ENCODE measurements at regions not wholly inside any gene's neighbourhood (a gene's known extent, or its start where the extent isn't known, plus 50 kb on each side); places are given as distances from the start of the nearest gene placed in this dataset.

DNA sequence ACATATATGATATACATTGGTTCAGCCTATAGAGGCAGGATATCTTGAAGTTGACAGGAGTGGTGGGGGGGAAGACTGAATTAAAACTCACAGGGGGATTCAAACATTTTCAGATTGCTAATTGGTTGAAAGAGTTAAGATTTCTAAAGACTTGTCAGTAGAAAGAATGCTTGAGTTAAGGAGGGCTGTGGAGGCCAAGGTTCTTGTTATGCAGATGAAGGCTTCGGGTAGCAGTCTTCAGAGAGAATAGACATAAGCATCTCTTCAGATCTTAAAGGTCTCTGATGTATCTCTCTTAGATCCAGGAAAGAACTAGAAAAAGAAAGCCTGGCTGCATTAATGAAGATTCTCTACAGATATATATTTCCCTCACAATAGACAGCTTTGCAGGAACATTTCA, 209.8 kb upstream of the SEMA3D start:
- no peak for DNase-seq (ENCODE audit: low spot score)
- TF ChIP-seq, protein P1, sequence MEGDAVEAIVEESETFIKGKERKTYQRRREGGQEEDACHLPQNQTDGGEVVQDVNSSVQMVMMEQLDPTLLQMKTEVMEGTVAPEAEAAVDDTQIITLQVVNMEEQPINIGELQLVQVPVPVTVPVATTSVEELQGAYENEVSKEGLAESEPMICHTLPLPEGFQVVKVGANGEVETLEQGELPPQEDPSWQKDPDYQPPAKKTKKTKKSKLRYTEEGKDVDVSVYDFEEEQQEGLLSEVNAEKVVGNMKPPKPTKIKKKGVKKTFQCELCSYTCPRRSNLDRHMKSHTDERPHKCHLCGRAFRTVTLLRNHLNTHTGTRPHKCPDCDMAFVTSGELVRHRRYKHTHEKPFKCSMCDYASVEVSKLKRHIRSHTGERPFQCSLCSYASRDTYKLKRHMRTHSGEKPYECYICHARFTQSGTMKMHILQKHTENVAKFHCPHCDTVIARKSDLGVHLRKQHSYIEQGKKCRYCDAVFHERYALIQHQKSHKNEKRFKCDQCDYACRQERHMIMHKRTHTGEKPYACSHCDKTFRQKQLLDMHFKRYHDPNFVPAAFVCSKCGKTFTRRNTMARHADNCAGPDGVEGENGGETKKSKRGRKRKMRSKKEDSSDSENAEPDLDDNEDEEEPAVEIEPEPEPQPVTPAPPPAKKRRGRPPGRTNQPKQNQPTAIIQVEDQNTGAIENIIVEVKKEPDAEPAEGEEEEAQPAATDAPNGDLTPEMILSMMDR (conservative IDR thresholded peaks at IDR 0.05; ENCODE audit: low read depth) = no peak
- ChIA-PET CTCF (no interaction called here), POLR2A (ENCODE audit: low non-redundant PET) (no interaction called here)
- H3K27ac ChIP-seq = no peak overlapping the region

DNA sequence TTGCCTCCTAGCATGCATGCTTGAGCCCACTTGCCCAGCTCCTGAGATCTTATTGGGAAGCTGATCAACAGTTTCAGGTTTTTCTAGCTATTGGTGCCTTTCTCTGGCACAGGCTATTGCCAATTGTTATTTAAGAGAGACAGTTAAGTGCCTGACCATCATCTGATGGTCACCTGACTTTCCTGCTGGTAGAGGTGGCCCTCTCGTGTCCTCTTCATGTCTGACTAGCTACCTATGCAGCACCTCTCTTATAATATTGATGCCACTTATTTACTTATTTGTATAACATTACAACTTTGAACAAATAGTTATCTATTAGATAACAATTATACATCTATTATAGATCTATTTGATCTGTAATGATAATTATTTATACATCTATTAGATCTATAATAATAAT, 205.9 kb upstream of the SEMA3D start:
- DNase-seq (ENCODE audit: low spot score) = no peak
- POLR2A ChIA-PET (ENCODE audit: low non-redundant PET) = no interaction called here
- H3K27ac ChIP-seq = no peak overlapping the region
- TF ChIP-seq, protein P1 (conservative IDR thresholded peaks at IDR 0.05; ENCODE audit: low read depth) = no peak
- CTCF ChIA-PET = no interaction called here

DNA sequence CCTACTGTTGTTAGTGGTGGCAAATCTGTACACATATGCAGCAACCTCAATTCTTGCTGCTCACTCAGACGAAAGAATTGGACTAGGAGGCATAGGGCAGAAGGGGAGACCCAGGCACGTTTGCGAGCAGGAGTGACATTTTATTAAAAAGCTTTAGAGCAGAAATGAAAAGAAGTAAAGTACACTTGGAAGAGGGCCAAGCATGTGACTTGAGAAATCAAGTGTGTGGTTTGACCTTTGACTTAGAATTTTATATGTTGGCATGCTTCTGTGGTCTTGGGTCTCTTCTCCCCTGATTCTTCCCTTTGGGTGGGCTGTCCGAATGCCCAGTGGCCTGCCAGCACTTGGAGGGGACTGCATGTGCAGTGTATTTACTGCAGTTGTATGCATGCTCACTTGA, 205.5 kb upstream of the SEMA3D start:
- ChIA-PET POLR2A (ENCODE audit: low non-redundant PET) (no interaction called here), CTCF (no interaction called here)
- no peak overlapping the region for H3K27ac ChIP-seq
- TF ChIP-seq, protein P1 (conservative IDR thresholded peaks at IDR 0.05; ENCODE audit: low read depth) = no peak
- DNase-seq (ENCODE audit: low spot score) = no peak

DNA sequence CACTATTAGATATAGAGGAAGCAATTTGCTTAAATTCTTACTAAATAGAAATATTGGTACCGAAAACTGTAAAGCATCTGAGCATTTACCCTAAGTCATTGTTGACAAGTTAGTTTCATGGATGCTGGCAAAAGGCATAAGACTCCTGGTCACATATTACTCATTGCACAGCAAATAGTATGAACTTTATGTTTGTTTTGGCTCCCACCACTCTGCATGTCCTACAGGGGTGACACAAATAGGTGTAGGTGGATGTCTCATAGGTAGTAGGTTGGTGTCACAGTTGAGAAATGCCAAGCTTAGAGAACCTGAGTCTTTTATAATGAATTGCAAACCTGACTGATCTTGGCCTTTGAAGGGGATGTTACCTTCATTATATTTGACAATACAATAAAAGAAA, 199.6 kb upstream of the SEMA3D start:
- ChIA-PET CTCF (no interaction called here), POLR2A (ENCODE audit: low non-redundant PET) (no interaction called here)
- TF ChIP-seq, protein P1 (conservative IDR thresholded peaks at IDR 0.05; ENCODE audit: low read depth) = no peak
- H3K27ac ChIP-seq = no peak overlapping the region
- DNase-seq (ENCODE audit: low spot score) = no peak

DNA sequence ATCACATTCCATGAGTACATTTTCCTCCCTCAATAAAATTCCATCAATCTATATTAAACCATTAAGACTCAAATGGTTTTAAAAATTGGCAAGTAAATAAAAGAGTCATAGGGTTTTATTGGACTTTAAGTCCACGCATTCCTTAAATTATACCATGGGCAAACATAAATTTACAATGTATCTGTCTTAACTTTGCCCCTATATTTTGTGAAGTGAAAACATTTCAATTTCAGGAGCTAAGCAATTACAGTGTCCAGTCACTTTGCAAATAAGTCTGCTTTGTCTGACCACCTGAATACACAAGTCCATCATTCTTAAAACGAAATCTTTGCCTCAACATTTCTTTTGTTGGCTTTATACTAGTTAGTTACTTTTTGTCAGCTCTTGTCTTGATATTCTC, 197.5 kb upstream of the SEMA3D start:
- DNase-seq (ENCODE audit: low spot score) = no peak
- ChIA-PET CTCF (no interaction called here), POLR2A (ENCODE audit: low non-redundant PET) (no interaction called here)
- no peak overlapping the region for H3K27ac ChIP-seq
- TF ChIP-seq, protein P1 (conservative IDR thresholded peaks at IDR 0.05; ENCODE audit: low read depth) = no peak

DNA sequence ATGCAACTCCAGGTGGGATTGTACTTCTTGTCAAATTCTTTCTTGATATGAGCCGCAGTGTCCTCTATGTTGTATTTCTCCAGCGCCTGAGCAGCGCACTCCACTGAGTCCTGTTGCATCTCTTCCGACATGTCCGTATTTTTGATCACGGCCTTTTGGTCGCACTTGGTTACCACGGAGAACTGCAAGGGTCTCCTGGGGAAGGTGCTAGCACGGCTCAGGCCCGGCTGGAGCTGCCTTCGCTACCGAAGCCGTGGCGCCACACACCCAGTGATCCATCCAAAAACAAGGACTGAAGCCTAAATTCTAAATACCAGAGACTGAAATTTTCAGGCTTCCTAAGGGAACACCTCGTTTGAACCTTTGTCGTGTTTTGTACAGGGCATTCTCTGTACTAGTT, 194.4 kb upstream of the SEMA3D start:
- ChIA-PET CTCF (no interaction called here), POLR2A (ENCODE audit: low non-redundant PET) (no interaction called here)
- TF ChIP-seq, protein P1 (conservative IDR thresholded peaks at IDR 0.05; ENCODE audit: low read depth) = no peak
- H3K27ac ChIP-seq = no peak overlapping the region
- DNase-seq (ENCODE audit: low spot score) = no peak

DNA sequence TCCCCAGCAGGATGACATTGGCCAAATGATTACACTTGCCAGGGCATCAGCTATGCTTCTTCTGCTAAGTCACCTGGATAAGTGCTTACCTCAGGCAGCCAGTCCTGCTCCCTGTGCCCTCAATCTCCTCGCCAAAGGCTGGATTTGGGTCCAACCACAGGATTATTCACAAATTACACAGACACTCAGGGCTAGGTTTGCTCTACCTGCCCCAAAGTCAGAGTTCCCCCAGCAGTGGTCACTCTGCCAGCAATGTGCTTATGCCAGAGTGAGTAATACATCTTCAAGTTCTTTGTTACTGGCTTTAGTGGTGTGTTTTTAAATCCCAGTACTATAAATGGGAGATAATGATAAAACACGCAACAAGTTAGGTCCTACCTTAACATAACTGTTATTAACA, 189.7 kb upstream of the SEMA3D start:
- TF ChIP-seq, protein P1 (conservative IDR thresholded peaks at IDR 0.05; ENCODE audit: low read depth) = no peak
- ChIA-PET POLR2A (ENCODE audit: low non-redundant PET) (no interaction called here), CTCF (no interaction called here)
- H3K27ac ChIP-seq = no peak overlapping the region
- no peak for DNase-seq (ENCODE audit: low spot score)

Measured in RWPE1 (cell line).